Left lung (tissue), 4 donors: ENCODE measurements at regions not wholly inside any gene's neighbourhood (a gene's known extent, or its start where the extent isn't known, plus 50 kb on each side); places are given as distances from the start of the nearest gene placed in this dataset.

Experiments used
- ATAC-seq: fragments of 200-7000 bp; cut with Tn5 transposase; one replicate; pipeline ENCODE4 v1.9.1; 2020; ENCODE audit warnings: moderate library complexity
- DNase-seq, 4 donors: peaks; one replicate each; pipeline ENCODE4 v3.0.0-alpha.2; 2013 to 2020
- H3K27ac ChIP-seq, 2 donors: fragments of 200-600 bp; sonication (generic) in 1 of 2; one replicate each; pipeline versions ENCODE4 v1.5.0 to v1.8.0; 2020 to 2021
- H3K27me3 ChIP-seq, 2 donors: fragments of 200-600 bp; sonication (generic) in 1 of 2; one replicate each; pipeline versions ENCODE4 v1.5.0 to v1.8.0; 2020 to 2021
- H3K36me3 ChIP-seq, 2 donors: fragments of 200-600 bp; sonication (generic) in 1 of 2; one replicate each; pipeline versions ENCODE4 v1.5.0 to v1.8.0; 2020 to 2021
- H3K4me1 ChIP-seq, 2 donors: fragments of 200-600 bp; one replicate each; pipeline ENCODE4 v1.8.0; 2021
- H3K4me3 ChIP-seq, 2 donors: fragments of 200-600 bp; sonication (generic) in 1 of 2; one replicate each; pipeline versions ENCODE4 v1.5.0 to v1.8.0; 2020 to 2021; ENCODE audit warnings: mild to moderate bottlenecking in 1 of 2
- H3K9me3 ChIP-seq, 2 donors: fragments of 200-600 bp; sonication (generic) in 1 of 2; one replicate each; pipeline versions ENCODE4 v1.5.0 to v1.8.0; 2020 to 2021
- CTCF ChIP-seq, 2 donors: fragments of 200-600 bp; sonication (generic) in 1 of 2; IDR thresholded peaks; one replicate each; pipeline versions ENCODE4 v1.5.0 to v1.8.0; 2021; ENCODE audit warnings: antibody characterized with exemption in 2 of 2
- intact Hi-C, 2 donors: fragments of 100-400 bp; cut with DNase I; formaldehyde crosslinking; loops; one replicate each; pipeline versions ENCODE4 v1.11.2 to v1.14.2; 2022
- donor health status: DM: no; HTN: yes; CAD: no.
- donor health status: DM: no; HTN: no; CAD: no.

GRCh38 chr20:61047515-61047914, 204.5 kb upstream of the CDH4 start:
- H3K9me3 ChIP-seq: no peaks in the 10 kb centered on the region
- no peak overlapping the region for H3K27ac ChIP-seq
- no peak for DNase-seq
- TF ChIP-seq CTCF (IDR thresholded peaks at IDR 0.05): no peak
- no peaks in the 10 kb centered on the region for H3K36me3 ChIP-seq
- H3K4me1 ChIP-seq: no peaks in the 10 kb centered on the region
- H3K27me3 ChIP-seq: peaks cover 0 to 15% of the 10 kb centered on the region in 2 donors
- intact Hi-C loops: no loop called here
- ATAC-seq: no peak
- no peak overlapping the region for H3K4me3 ChIP-seq

- H3K36me3 ChIP-seq: no peaks in the 10 kb centered on the region
- no peaks in the 10 kb centered on the region for H3K4me1 ChIP-seq
- H3K27ac ChIP-seq: no peak overlapping the region
- peaks cover 0 to 16% of the 10 kb centered on the region in 2 donors for H3K27me3 ChIP-seq
- DNase-seq: no peak
- intact Hi-C loops: no loop called here
- no peak for TF ChIP-seq CTCF (IDR thresholded peaks at IDR 0.05)
- no peak for ATAC-seq
- H3K9me3 ChIP-seq: no peaks in the 10 kb centered on the region
- no peak overlapping the region for H3K4me3 ChIP-seq
Observed at GRCh38 chr20:61048302-61048701, 203.8 kb upstream of the CDH4 start.

- no peaks in the 10 kb centered on the region for H3K9me3 ChIP-seq
- H3K36me3 ChIP-seq: no peaks in the 10 kb centered on the region
- no peak overlapping the region for H3K27ac ChIP-seq
- ATAC-seq: no peak
- intact Hi-C loops: no loop called here
- TF ChIP-seq CTCF (IDR thresholded peaks at IDR 0.05): no peak
- peaks cover 0 to 13% of the 10 kb centered on the region in 2 donors for H3K27me3 ChIP-seq
- H3K4me3 ChIP-seq: no peak overlapping the region
- H3K4me1 ChIP-seq: no peaks in the 10 kb centered on the region
- no peak for DNase-seq
Observed at GRCh38 chr20:61049684-61050083, 202.4 kb upstream of the CDH4 start.

GRCh38 chr20:61050336-61050890, 201.6 kb upstream of the CDH4 start:
- H3K27me3 ChIP-seq: peaks cover 0 to 13% of the 10 kb centered on the region in 2 donors
- no peak for TF ChIP-seq CTCF (IDR thresholded peaks at IDR 0.05)
- H3K4me3 ChIP-seq: no peak overlapping the region
- intact Hi-C loops: no loop called here
- no peaks in the 10 kb centered on the region for H3K36me3 ChIP-seq
- no peak overlapping the region for H3K27ac ChIP-seq
- H3K4me1 ChIP-seq: no peaks in the 10 kb centered on the region
- H3K9me3 ChIP-seq: no peaks in the 10 kb centered on the region
- DNase-seq (no peak), ATAC-seq (no peak)

- Histone ChIP-seq H3K27ac (no peak overlapping the region), H3K4me3 (no peak overlapping the region), H3K4me1 (no peaks in the 10 kb centered on the region), H3K27me3 (peaks cover 0 to 13% of the 10 kb centered on the region in 2 donors), H3K36me3 (no peaks in the 10 kb centered on the region), H3K9me3 (no peaks in the 10 kb centered on the region)
- no peak for ATAC-seq
- no peak for TF ChIP-seq CTCF (IDR thresholded peaks at IDR 0.05)
- no peak for DNase-seq
- intact Hi-C loops: no loop called here
Observed at GRCh38 chr20:61052195-61052750, 199.8 kb upstream of the CDH4 start.
